GM12878 (cell line): ENCODE measurements at regions not wholly inside any gene's neighbourhood (a gene's known extent, or its start where the extent isn't known, plus 50 kb on each side); places are given as distances from the start of the nearest gene placed in this dataset.

Experiments
- ATAC-seq: fragments of 200-7000 bp; cut with Tn5 transposase; 3 replicates; pipeline ENCODE4 v1.9.1; 2020; ENCODE audit warnings: mild to moderate bottlenecking, moderate library complexity
- BruUV-seq: library from RNA; stranded (reverse); fragments of 400-500 nt; replicated peaks from 2 replicates; lab custom pipeline; 2021; lab: Mats Ljungman, UMichigan
- CTCF ChIA-PET: fragments of 300-600 bp; sonication (Branson Sonifier 250); formaldehyde crosslinking; extraction: SDS; loops from one replicate; lab custom pipeline; 2021; ENCODE audit warnings: inconsistent platforms; lab: Yijun Ruan, JAX
- POLR2A ChIA-PET: fragments of 350-600 bp; formaldehyde crosslinking; extraction: SDS; loops from one replicate; lab custom pipeline; 2021; ENCODE audit warnings: inconsistent platforms; lab: Charles Lee
- RAD21 ChIA-PET: fragments of 300-600 bp; sonication (Branson Sonifier 250); formaldehyde crosslinking; loops from one replicate; lab custom pipeline; 2023; ENCODE audit warnings: antibody characterized with exemption; ENCODE audit not compliant: unreplicated experiment; lab: Charles Lee
- SMC1A ChIA-PET: fragments of 300-600 bp; sonication (Branson Sonifier 250); formaldehyde crosslinking; loops from one replicate; lab custom pipeline; 2023; ENCODE audit not compliant: unreplicated experiment, uncharacterized antibody; lab: Charles Lee
- DNase-seq: peaks from one replicate; pipeline ENCODE4 v3.0.0-alpha.2; 2011; ENCODE audit warnings: low read depth, low spot score
- FAIRE-seq: peaks from 3 replicates; lab custom pipeline; 2011; peaks lifted over from hg19 to GRCh38; lab: Jason Lieb, UNC
- H2AFZ ChIP-seq: 2 replicates; pipeline ENCODE4 v1.6.0; 2011; ENCODE audit warnings: low read depth, low read length, control low read depth; ENCODE audit not compliant: control insufficient read depth
- H3K27ac ChIP-seq: 2 replicates; pipeline ENCODE4 v1.5.1; 2011; ENCODE audit warnings: control low read depth; ENCODE audit not compliant: control insufficient read depth, insufficient read depth
- H3K27me3 ChIP-seq, 2 experiments: replicated peaks in 1 of 2; 2 replicates each; pipeline versions ENCODE4 v1.6.0 to v1.6.1; 2011; ENCODE audit warnings: low read length in 1 of 2; ENCODE audit not compliant: control insufficient read depth in 2 of 2, insufficient read depth in 2 of 2
- H3K36me3 ChIP-seq, 2 experiments: 2 replicates each; pipeline ENCODE4 v1.5.1; 2011; ENCODE audit warnings: low read length in 1 of 2; ENCODE audit not compliant: control insufficient read depth in 2 of 2, insufficient read depth in 2 of 2
- H3K4me1 ChIP-seq: 2 replicates; pipeline ENCODE4 v1.6.1; 2011; ENCODE audit warnings: mild to moderate bottlenecking, low read length, moderate library complexity, mixed read lengths; ENCODE audit not compliant: control insufficient read depth, insufficient read depth
- H3K4me2 ChIP-seq: 2 replicates; pipeline ENCODE4 v1.6.0; 2011; ENCODE audit warnings: control low read depth; ENCODE audit not compliant: control insufficient read depth, insufficient read depth
- H3K4me3 ChIP-seq: fragments of 200-600 bp; sonication (generic); 2 replicates; pipeline ENCODE4 v1.5.1; 2016
- H3K79me2 ChIP-seq: 2 replicates; pipeline ENCODE4 v1.6.0; 2011; ENCODE audit warnings: low read length; ENCODE audit not compliant: control insufficient read depth, insufficient read depth
- H3K9ac ChIP-seq: 2 replicates; pipeline ENCODE4 v1.8.0; 2011; ENCODE audit warnings: low read length, control low read depth, mixed read lengths; ENCODE audit not compliant: control insufficient read depth, insufficient read depth
- H3K9me3 ChIP-seq: replicated peaks from 3 replicates; pipeline ENCODE4 v1.5.1; 2011; ENCODE audit warnings: mild to moderate bottlenecking, low read length; ENCODE audit not compliant: control insufficient read depth, insufficient read depth
- H4K20me1 ChIP-seq: 2 replicates; pipeline ENCODE4 v1.6.0; 2011; ENCODE audit not compliant: control insufficient read depth, insufficient read depth
- ATF3 ChIP-seq: IDR thresholded peaks from 2 replicates; pipeline ENCODE4 v1.6.1; 2011; ENCODE audit warnings: low read depth, mild to moderate bottlenecking, low read length, moderate library complexity, borderline replicate concordance; ENCODE audit errors: extremely low read depth
- CUX1 ChIP-seq: IDR thresholded peaks from 2 replicates; pipeline ENCODE4 v1.6.1; 2012; ENCODE audit warnings: improper control_type of control experiment, low read depth, low read length; ENCODE audit not compliant: insufficient replicate concordance
- FOS ChIP-seq: IDR thresholded peaks from 3 replicates; pipeline ENCODE4 v1.6.1; 2011; ENCODE audit warnings: borderline replicate concordance; ENCODE audit not compliant: insufficient read length; ENCODE audit errors: extremely low read depth
- MEF2A ChIP-seq: IDR thresholded peaks from 2 replicates; pipeline ENCODE4 v1.6.1; 2011; ENCODE audit warnings: low read depth, mild to moderate bottlenecking, low read length, moderate library complexity; ENCODE audit not compliant: insufficient read depth
- MYB ChIP-seq: fragments of 150-350 bp; IDR thresholded peaks from 2 replicates; pipeline ENCODE4 v1.6.1; 2014; ENCODE audit warnings: mild to moderate bottlenecking, low read depth, low read length, borderline replicate concordance
- MYC ChIP-seq: IDR thresholded peaks from 2 replicates; pipeline ENCODE4 v1.6.1; 2011; ENCODE audit warnings: mild to moderate bottlenecking, low read length, moderate library complexity, inconsistent platforms; ENCODE audit not compliant: insufficient read depth, insufficient replicate concordance, insufficient read length, severe bottlenecking
- POLR2AphosphoS2 ChIP-seq: IDR thresholded peaks from 2 replicates; pipeline ENCODE4 v1.6.1; 2011; ENCODE audit warnings: low read depth, mild to moderate bottlenecking, low read length, improper control_type of control experiment, moderate library complexity
- REST ChIP-seq: IDR thresholded peaks from 2 replicates; pipeline ENCODE4 v1.6.1; 2012; ENCODE audit warnings: mild to moderate bottlenecking, low read depth, low read length
- SMAD1 ChIP-seq: fragments of 450-650 bp; IDR thresholded peaks from 2 replicates; pipeline ENCODE4 v1.6.1; 2018; ENCODE audit warnings: mild to moderate bottlenecking, low read depth; ENCODE audit not compliant: partially characterized antibody
- SMARCA5 ChIP-seq: fragments of 450-650 bp; IDR thresholded peaks from 2 replicates; pipeline ENCODE4 v1.6.1; 2017; ENCODE audit warnings: mild to moderate bottlenecking
- SREBF2 ChIP-seq: IDR thresholded peaks from 2 replicates; pipeline ENCODE4 v1.6.1; 2012; ENCODE audit warnings: mild to moderate bottlenecking, low read length
- TCF12 ChIP-seq: IDR thresholded peaks from 2 replicates; pipeline ENCODE4 v1.6.1; 2011; ENCODE audit warnings: low read depth, mild to moderate bottlenecking, low read length
- WRNIP1 ChIP-seq: IDR thresholded peaks from 2 replicates; pipeline ENCODE4 v1.6.1; 2011; ENCODE audit warnings: low read depth, low read length, improper control_type of control experiment, borderline replicate concordance
- WGBS: methylation state at CpG from one replicate; pipeline ENCODE4 v1.1.6; 2016; ENCODE audit warnings: low lambda C conversion rate; ENCODE audit not compliant: insufficient replicate concordance, insufficient coverage; ENCODE audit errors: missing lambda C conversion rate; 5-methylcytosine and 5-hydroxymethylcytosine counted together
- in situ Hi-C: fragments of 300-500 bp; cut with MboI; formaldehyde crosslinking; loops from 9 replicates; pipeline ENCODE4 v1.14.3; 2018; ENCODE audit warnings: mixed read lengths
- intact Hi-C: fragments of 100-400 bp; cut with micrococcal nuclease; formaldehyde crosslinking; loops from one replicate; pipeline ENCODE4 v1.14.2; 2022; ENCODE audit not compliant: unreplicated experiment
- TF ChIP-seq, protein P1 (sequence below): IDR thresholded peaks from 2 replicates; pipeline ENCODE4 v1.6.1; 2012; ENCODE audit warnings: low read depth, low read length, improper control_type of control experiment

DNA sequence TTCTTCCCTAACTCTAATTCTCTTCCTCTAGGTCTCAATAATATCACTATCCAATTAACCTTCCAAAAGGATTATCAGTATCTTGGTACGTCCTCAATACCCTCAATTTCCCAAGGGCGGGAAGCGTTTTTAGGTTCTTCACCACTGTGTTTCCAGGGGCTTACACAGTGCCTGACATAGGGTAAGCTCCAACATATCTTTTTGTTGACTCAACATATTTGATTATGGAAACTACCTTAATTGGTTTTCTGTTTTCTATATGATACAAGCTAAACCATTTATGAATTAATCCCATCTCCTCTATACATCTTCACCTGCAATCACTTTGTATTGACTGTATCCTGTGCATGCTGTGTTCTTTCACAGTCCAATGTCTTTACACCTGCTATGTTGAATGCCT, 987.3 kb downstream of the GRID1 start (continued):
- TF ChIP-seq CUX1: no peak
- TF ChIP-seq MYB: no peak
- TF ChIP-seq SMAD1: no peak
- TF ChIP-seq POLR2AphosphoS2: no peak
- no peak for TF ChIP-seq SMARCA5
- TF ChIP-seq SREBF2: no peak
- no peak for TF ChIP-seq MEF2A
- TF ChIP-seq WRNIP1: no peak

- in situ Hi-C loops: no loop called here
- intact Hi-C loops: no loop called here
- ATAC-seq (no peak), DNase-seq (no peak), FAIRE-seq (no peak)
- TF ChIP-seq, protein P1, sequence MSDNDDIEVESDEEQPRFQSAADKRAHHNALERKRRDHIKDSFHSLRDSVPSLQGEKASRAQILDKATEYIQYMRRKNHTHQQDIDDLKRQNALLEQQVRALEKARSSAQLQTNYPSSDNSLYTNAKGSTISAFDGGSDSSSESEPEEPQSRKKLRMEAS: no peak
- TF ChIP-seq MYC (no peak), REST (no peak), ATF3 (no peak), FOS (no peak), TCF12 (no peak)
- Histone ChIP-seq H3K4me2 (no peak overlapping the region), H2AFZ (no peak overlapping the region), H3K27me3 (no peaks in the 10 kb centered on the region), H3K4me3 (no peak overlapping the region), H4K20me1 (no peaks in the 10 kb centered on the region), H3K36me3 (no peaks in the 10 kb centered on the region), H3K9ac (no peak overlapping the region), H3K9me3 (no peaks in the 10 kb centered on the region), H3K27ac (no peak overlapping the region), H3K79me2 (no peaks in the 10 kb centered on the region), H3K4me1 (no peaks in the 10 kb centered on the region)
- no TSS peak for BruUV-seq
- ChIA-PET RAD21 (no interaction called here), SMC1A (no interaction called here), POLR2A (no interaction called here), CTCF (no interaction called here)
- 0% methylated on average over 1 of the region's 1 CpG for WGBS
Measured at GRCh38 chr10:85400981-85401695, 965.5 kb downstream of the GRID1 start.
